GM21619 (cell line): ENCODE measurements at regions not wholly inside any gene's neighbourhood (a gene's known extent, or its start where the extent isn't known, plus 50 kb on each side); places are given as distances from the start of the nearest gene placed in this dataset.
"Not testable (repeated sequence)": the region's sequence is repeated elsewhere in the genome, so short reads cannot be mapped to it uniquely, and the experiment has no call there.

Source experiments
- ATAC-seq: cut with Tn5 transposase; IDR thresholded peaks from one replicate; pipeline ENCODE4 v1.9.1; 2021; ENCODE audit not compliant: unreplicated experiment

GRCh38 chr7:80019809-80020207, 114.8 kb upstream of the GNAI1 start:
- ATAC-seq = not testable (repeated sequence)

GRCh38 chr7:80018941-80019808, 115.5 kb upstream of the GNAI1 start:
- peak; percentile 76 for ATAC-seq

GRCh38 chr7:80017101-80017698, 117.4 kb upstream of the GNAI1 start:
- ATAC-seq = no peak

- no peak for ATAC-seq
These were observed 120.1 kb upstream of the GNAI1 start for GRCh38 chr7:80014511-80014910.

- ATAC-seq = no peak
These were observed 126.6 kb upstream of the GNAI1 start for GRCh38 chr7:80008039-80008438.

- ATAC-seq = no peak
These were observed 131.8 kb upstream of the GNAI1 start for GRCh38 chr7:80002865-80003264.

- ATAC-seq = no peak
These were observed 136.3 kb upstream of the GNAI1 start for GRCh38 chr7:79998363-79998762.

DNA sequence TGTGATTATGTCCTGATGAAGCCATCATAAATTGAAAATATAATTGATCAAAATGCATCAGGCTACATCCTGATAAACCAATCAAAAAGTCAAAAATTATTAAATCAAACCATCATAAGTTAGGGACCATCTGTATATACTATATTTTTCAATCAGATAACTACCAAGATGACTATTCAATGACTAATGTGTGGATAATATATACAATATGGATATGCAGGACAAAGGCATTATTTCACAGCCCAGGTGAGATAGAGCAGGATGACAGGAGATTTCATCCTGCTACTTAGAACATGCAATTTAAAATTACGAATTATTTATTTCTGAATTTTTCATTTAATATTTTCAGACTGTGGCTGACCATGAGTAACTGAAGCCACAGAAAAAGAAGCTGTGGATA, 137.3 kb upstream of the GNAI1 start:
- ATAC-seq = no peak

- ATAC-seq = not testable (repeated sequence)
These were observed 138.9 kb upstream of the GNAI1 start for GRCh38 chr7:79995741-79996140.

DNA sequence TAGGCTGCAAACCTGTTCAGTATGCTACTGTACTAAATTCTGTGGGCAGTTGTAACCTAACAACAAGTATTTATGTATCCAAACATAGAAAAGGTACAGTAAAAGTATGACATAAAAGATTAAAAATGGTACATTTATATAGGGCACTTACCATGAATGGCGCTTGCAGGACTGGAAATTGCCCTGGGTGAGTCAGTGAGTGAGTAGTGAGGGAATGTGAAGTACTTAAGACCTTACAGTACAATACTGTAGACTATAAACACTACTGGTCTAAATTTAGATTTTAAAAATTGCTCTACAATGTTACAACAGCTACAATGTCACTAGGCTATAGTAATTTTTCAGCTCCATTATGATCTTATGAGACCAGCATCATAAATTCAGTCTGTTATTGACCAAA, 146.0 kb upstream of the GNAI1 start:
- no peak for ATAC-seq

DNA sequence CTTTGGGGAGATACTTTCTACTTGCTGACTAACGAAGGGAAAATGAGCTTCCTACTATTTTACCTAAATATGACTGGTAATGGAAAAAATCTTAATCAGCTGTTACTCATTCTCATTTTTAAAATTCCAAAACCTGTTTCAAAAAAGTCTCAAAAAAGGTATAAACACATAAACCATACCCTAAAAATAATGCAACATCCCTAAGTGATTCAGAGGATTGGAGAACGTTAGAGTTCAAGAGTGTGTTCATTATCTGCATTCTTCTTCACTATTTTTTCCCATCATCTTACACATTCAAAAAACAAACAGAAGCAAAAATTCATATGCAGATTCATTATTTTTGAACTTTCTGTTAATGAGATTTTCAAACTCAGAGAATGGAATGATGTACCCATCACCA, 150.4 kb upstream of the GNAI1 start:
- no peak for ATAC-seq

- ATAC-seq = no peak
These were observed 152.4 kb upstream of the GNAI1 start for GRCh38 chr7:79982141-79982770.

DNA sequence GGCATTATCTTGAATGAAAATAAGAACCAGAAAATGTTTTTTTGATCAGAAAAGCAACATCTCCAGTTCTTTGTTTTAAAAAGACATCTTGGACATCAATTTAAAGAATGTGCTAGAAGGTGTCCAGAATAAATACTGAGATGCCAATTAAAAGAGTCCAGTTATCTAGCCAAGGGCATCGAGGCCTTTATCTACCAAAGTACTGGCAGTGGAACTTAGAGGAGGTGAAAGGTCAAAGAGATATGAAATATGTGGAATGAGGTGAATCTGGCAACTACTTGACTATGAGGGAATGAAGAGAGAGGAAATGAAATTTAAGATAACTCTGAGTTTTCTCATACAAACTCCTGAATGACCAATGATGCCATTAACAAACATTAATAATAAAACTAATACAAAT, 154.3 kb upstream of the GNAI1 start:
- ATAC-seq = no peak

- no peak for ATAC-seq
These were observed 155.2 kb upstream of the GNAI1 start for GRCh38 chr7:79979437-79979836.

DNA sequence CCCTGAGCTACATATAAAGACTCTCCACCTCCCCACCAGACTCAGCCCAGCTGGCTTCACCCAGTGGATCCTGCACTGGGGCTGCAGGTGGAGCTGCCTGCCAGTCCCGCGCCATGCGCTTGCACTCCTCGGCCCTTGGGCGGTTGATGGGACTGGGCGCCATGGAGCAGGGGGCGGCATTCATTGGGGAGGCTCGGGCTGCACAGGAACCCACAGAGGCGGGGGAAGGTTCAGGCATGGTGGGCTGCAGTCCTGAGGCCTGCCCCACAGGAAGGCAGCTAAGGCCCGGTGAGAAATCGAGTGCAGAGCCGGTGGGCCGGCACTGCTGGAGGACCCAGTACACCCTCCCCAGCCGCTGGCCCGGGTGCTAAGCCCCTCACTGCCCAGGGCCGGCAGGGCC, 157.2 kb upstream of the GNAI1 start:
- ATAC-seq = no peak

DNA sequence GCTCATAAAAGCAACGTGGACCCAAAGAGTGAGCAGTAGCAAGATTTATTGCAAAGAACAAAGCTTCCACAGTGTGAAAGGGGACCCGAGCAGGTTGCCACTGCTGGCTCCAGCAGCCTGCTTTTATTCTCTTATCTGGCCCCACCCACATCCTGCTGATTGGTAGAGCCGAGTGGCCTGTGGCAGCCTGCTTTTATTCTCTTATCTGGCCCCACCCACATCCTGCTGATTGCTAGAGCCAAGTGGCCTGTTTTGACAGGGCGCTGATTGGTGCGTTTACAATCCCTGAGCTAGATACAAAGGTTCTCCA, 158.0 kb upstream of the GNAI1 start:
- not testable (repeated sequence) for ATAC-seq

DNA sequence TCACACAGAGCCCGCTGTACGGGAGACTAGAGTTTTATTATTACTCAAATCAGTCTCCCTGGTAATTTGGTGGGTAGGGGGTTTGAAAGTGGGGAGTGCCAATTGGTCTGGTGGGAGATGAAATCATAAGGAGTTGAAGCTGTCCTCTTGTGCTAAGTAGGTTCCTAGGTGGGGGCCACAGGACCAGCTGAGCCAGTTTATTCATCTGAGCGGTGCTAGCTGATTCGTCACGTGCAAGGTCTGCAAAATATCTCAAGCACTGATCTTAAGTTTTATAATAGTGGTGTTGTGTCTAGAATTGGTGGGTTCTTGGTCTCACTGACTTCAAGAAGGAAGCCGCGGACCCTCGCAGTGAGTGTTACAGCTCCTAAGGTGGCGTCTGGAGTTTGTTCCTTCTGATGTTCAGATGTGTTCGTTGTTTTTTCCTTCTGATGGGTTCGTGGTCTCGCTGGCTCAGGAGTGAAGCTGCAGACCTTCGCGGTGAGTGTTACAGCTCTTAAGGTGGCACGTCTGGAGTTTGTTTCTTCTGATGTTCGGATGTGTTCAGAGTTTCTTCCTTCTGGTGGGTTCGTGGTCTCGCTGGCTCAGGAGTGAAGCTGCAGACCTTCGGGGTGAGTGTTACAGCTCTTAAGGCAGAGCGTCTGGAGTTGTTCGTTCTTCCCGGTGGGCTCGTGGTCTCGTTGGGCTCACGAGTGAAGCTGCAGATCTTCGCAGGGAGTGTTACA, 158.5 kb upstream of the GNAI1 start:
- not testable (repeated sequence) for ATAC-seq

- no peak for ATAC-seq
These were observed 161.2 kb upstream of the GNAI1 start for GRCh38 chr7:79973455-79973854.

GRCh38 chr7:79971058-79971457, 163.6 kb upstream of the GNAI1 start:
- ATAC-seq = no peak

DNA sequence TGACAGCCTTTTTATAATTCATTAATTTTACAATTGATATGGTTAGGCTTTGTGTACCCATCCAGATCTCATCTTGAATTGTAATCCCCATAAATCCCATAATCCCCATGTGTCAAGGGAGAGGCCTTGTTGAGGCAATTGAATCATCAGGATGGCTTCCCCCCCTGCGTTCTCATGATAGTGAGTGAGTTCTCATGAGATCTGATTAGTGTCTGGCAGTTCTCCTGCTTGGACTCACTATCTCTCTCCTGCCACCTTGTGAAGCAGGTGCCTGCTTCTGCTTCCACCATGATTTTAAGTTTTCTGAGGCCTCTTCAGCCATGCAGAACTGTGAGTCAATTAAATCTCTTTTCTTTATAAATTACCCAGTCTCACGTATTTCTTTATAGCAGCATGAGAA, 165.7 kb upstream of the GNAI1 start:
- ATAC-seq = no peak

GRCh38 chr7:79968077-79968648, 166.5 kb upstream of the GNAI1 start:
- ATAC-seq = no peak
